DND-41 (cell line): ENCODE measurements at regions not wholly inside any gene's neighbourhood (a gene's known extent, or its start where the extent isn't known, plus 50 kb on each side); places are given as distances from the start of the nearest gene placed in this dataset.

Source experiments
- CTCF ChIP-seq: IDR thresholded peaks from 2 replicates; pipeline ENCODE4 v1.5.1; 2012; ENCODE audit warnings: borderline replicate concordance, low read length, moderate library complexity, mild to moderate bottlenecking; ENCODE audit not compliant: poor library complexity, severe bottlenecking; ENCODE audit errors: extremely low read depth
- EZH2 ChIP-seq: IDR thresholded peaks from 3 replicates; pipeline ENCODE4 v1.6.1; 2012; ENCODE audit warnings: borderline replicate concordance, low read depth, mild to moderate bottlenecking, moderate library complexity, low read length, inconsistent platforms; ENCODE audit not compliant: severe bottlenecking

- TF ChIP-seq CTCF: no peak
- no peak for TF ChIP-seq EZH2
Observed at GRCh38 chr5:73274121-73274520, 101.1 kb downstream of the TMEM174 start.
